DND-41 (cell line): ENCODE measurements at regions not wholly inside any gene's neighbourhood (a gene's known extent, or its start where the extent isn't known, plus 50 kb on each side); places are given as distances from the start of the nearest gene placed in this dataset.

ENCODE experiments used
- ATAC-seq: fragments of 200-7000 bp; cut with Tn5 transposase; 3 replicates; pipeline ENCODE4 v1.9.1; 2021; ENCODE audit warnings: low read depth; ENCODE audit not compliant: insufficient read depth
- DNase-seq: peaks from one replicate; pipeline ENCODE4 v3.0.0-alpha.2; 2020
- H2AFZ ChIP-seq: 2 replicates; pipeline ENCODE4 v1.6.0; 2012; ENCODE audit warnings: low read depth, low read length
- H3K27ac ChIP-seq: 2 replicates; pipeline ENCODE4 v1.5.1; 2012; ENCODE audit warnings: low read length, inconsistent platforms
- H3K27me3 ChIP-seq: fragments of 200-600 bp; sonication (generic); 2 replicates; pipeline ENCODE4 v1.6.0; 2012; ENCODE audit warnings: low read length, mild to moderate bottlenecking, inconsistent platforms; ENCODE audit not compliant: insufficient read depth, poor library complexity
- H3K36me3 ChIP-seq: 2 replicates; pipeline ENCODE4 v1.5.1; 2012; ENCODE audit warnings: low read length, inconsistent platforms; ENCODE audit not compliant: insufficient read depth
- H3K4me1 ChIP-seq: 2 replicates; pipeline ENCODE4 v1.5.1; 2012; ENCODE audit warnings: mild to moderate bottlenecking, low read length; ENCODE audit not compliant: insufficient read depth
- H3K4me2 ChIP-seq: 2 replicates; pipeline ENCODE4 v1.6.0; 2012; ENCODE audit warnings: mild to moderate bottlenecking, moderate library complexity, low read length, inconsistent platforms; ENCODE audit not compliant: insufficient read depth
- H3K4me3 ChIP-seq, 2 experiments: fragments of 200-600 bp in 1 of 2; shearing (Covaris generic) in 1 of 2; 2 replicates each; pipeline ENCODE4 v1.5.1; 2012 to 2016; ENCODE audit warnings: inconsistent platforms in 2 of 2, low read length in 2 of 2, mild to moderate bottlenecking in 2 of 2, low read depth in 1 of 2, moderate library complexity in 1 of 2
- H3K79me2 ChIP-seq: 2 replicates; pipeline ENCODE4 v1.6.0; 2012; ENCODE audit warnings: low read length, inconsistent platforms; ENCODE audit not compliant: insufficient read depth
- H3K9ac ChIP-seq: 2 replicates; pipeline ENCODE4 v1.6.0; 2012; ENCODE audit warnings: low read depth, mild to moderate bottlenecking, inconsistent platforms, low read length, moderate library complexity
- H3K9me3 ChIP-seq: 2 replicates; pipeline ENCODE4 v1.5.1; 2012; ENCODE audit warnings: low read length, moderate library complexity, mild to moderate bottlenecking, inconsistent platforms; ENCODE audit not compliant: insufficient read depth, severe bottlenecking
- H4K20me1 ChIP-seq: 2 replicates; pipeline ENCODE4 v1.6.0; 2012; ENCODE audit warnings: low read length; ENCODE audit not compliant: insufficient read depth
- CTCF ChIP-seq: IDR thresholded peaks from 2 replicates; pipeline ENCODE4 v1.5.1; 2012; ENCODE audit warnings: borderline replicate concordance, low read length, moderate library complexity, mild to moderate bottlenecking; ENCODE audit not compliant: poor library complexity, severe bottlenecking; ENCODE audit errors: extremely low read depth
- EZH2 ChIP-seq: IDR thresholded peaks from 3 replicates; pipeline ENCODE4 v1.6.1; 2012; ENCODE audit warnings: borderline replicate concordance, low read depth, mild to moderate bottlenecking, moderate library complexity, low read length, inconsistent platforms; ENCODE audit not compliant: severe bottlenecking

- Histone ChIP-seq H3K79me2 (no peaks in the 10 kb centered on the region), H2AFZ (no peak overlapping the region), H3K36me3 (no peaks in the 10 kb centered on the region), H4K20me1 (no peaks in the 10 kb centered on the region), H3K9me3 (no peaks in the 10 kb centered on the region), H3K4me2 (no peak overlapping the region), H3K27ac (no peak overlapping the region), H3K4me1 (no peaks in the 10 kb centered on the region), H3K27me3 (no peaks in the 10 kb centered on the region), H3K4me3 (no peak overlapping the region), H3K9ac (no peak overlapping the region)
- DNase-seq (no peak), ATAC-seq (no peak)
- TF ChIP-seq EZH2: no peak
- TF ChIP-seq CTCF: no peak
Observed at GRCh38 chr21:16502273-16502672, 772.5 kb downstream of the USP25 start.

- no peak overlapping the region for H3K27ac ChIP-seq
- no peaks in the 10 kb centered on the region for H3K27me3 ChIP-seq
- no peak for ATAC-seq
- H3K36me3 ChIP-seq: no peaks in the 10 kb centered on the region
- no peak overlapping the region for H3K9ac ChIP-seq
- H3K9me3 ChIP-seq: no peaks in the 10 kb centered on the region
- no peaks in the 10 kb centered on the region for H4K20me1 ChIP-seq
- DNase-seq: no peak
- no peak overlapping the region for H3K4me2 ChIP-seq
- H2AFZ ChIP-seq: no peak overlapping the region
- TF ChIP-seq CTCF (no peak), EZH2 (no peak)
- no peak overlapping the region for H3K4me3 ChIP-seq
- H3K4me1 ChIP-seq: no peaks in the 10 kb centered on the region
- no peaks in the 10 kb centered on the region for H3K79me2 ChIP-seq
Observed at GRCh38 chr21:16502897-16503296, 773.1 kb downstream of the USP25 start.

- H2AFZ ChIP-seq: no peak overlapping the region
- H3K9ac ChIP-seq: no peak overlapping the region
- H3K27me3 ChIP-seq: no peaks in the 10 kb centered on the region
- no peaks in the 10 kb centered on the region for H3K4me1 ChIP-seq
- TF ChIP-seq CTCF (no peak), EZH2 (no peak)
- no peak overlapping the region for H3K4me3 ChIP-seq
- no peak for DNase-seq
- H3K79me2 ChIP-seq: no peaks in the 10 kb centered on the region
- no peak for ATAC-seq
- no peaks in the 10 kb centered on the region for H3K9me3 ChIP-seq
- H3K36me3 ChIP-seq: no peaks in the 10 kb centered on the region
- H4K20me1 ChIP-seq: no peaks in the 10 kb centered on the region
- no peak overlapping the region for H3K4me2 ChIP-seq
- no peak overlapping the region for H3K27ac ChIP-seq
Observed at GRCh38 chr21:16504281-16504680, 774.5 kb downstream of the USP25 start.

- H3K4me1 ChIP-seq: no peaks in the 10 kb centered on the region
- no peaks in the 10 kb centered on the region for H4K20me1 ChIP-seq
- no peak for ATAC-seq
- H3K4me3 ChIP-seq: no peak overlapping the region
- H3K36me3 ChIP-seq: no peaks in the 10 kb centered on the region
- DNase-seq: no peak
- H3K79me2 ChIP-seq: no peaks in the 10 kb centered on the region
- no peak overlapping the region for H3K27ac ChIP-seq
- H3K9me3 ChIP-seq: no peaks in the 10 kb centered on the region
- H3K27me3 ChIP-seq: no peaks in the 10 kb centered on the region
- TF ChIP-seq EZH2 (no peak), CTCF (no peak)
- no peak overlapping the region for H3K4me2 ChIP-seq
- no peak overlapping the region for H2AFZ ChIP-seq
- H3K9ac ChIP-seq: no peak overlapping the region
Observed at GRCh38 chr21:16504766-16505165, 775.0 kb downstream of the USP25 start.
